NCI-H1436 treated with DMSO at 0.1 percent for 48 hours (cell line): ENCODE measurements at regions not wholly inside any gene's neighbourhood (a gene's known extent, or its start where the extent isn't known, plus 50 kb on each side); places are given as distances from the start of the nearest gene placed in this dataset.
"Not testable (repeated sequence)": the region's sequence is repeated elsewhere in the genome, so short reads cannot be mapped to it uniquely, and the experiment has no call there.

ENCODE experiments used
- DNase-seq: peaks from one replicate; lab custom pipeline; 2025; lab: John Stamatoyannopoulos, UW

- DNase-seq = no peak
Observed at GRCh38 chr11:82047200-82047599, 686.5 kb downstream of the FAM181B start.

GRCh38 chr11:82046778-82047177 lies 686.9 kb downstream of the FAM181B start:
- DNase-seq = no peak

- no peak for DNase-seq
Observed at GRCh38 chr11:82045748-82046457, 687.8 kb downstream of the FAM181B start.

GRCh38 chr11:82043316-82043715 lies 690.3 kb downstream of the FAM181B start:
- DNase-seq = no peak

GRCh38 chr11:82041764-82042163 lies 691.9 kb downstream of the FAM181B start:
- DNase-seq = no peak

GRCh38 chr11:82038154-82038553 lies 695.5 kb downstream of the FAM181B start:
- DNase-seq = no peak

- no peak for DNase-seq
Observed at GRCh38 chr11:82034527-82034926, 699.1 kb downstream of the FAM181B start.

GRCh38 chr11:82027335-82027734 lies 706.3 kb downstream of the FAM181B start:
- not testable (repeated sequence) for DNase-seq

GRCh38 chr11:82024760-82025159 lies 708.9 kb downstream of the FAM181B start:
- DNase-seq = no peak

- no peak for DNase-seq
Observed at GRCh38 chr11:82012276-82012675, 721.4 kb downstream of the FAM181B start.

- DNase-seq = no peak
Observed at GRCh38 chr11:82009133-82009532, 724.5 kb downstream of the FAM181B start.

- DNase-seq = no peak
Observed at GRCh38 chr11:82007521-82007920, 726.1 kb downstream of the FAM181B start.

GRCh38 chr11:82004537-82005213 lies 729.0 kb downstream of the FAM181B start:
- no peak for DNase-seq

- DNase-seq = no peak
Observed at GRCh38 chr11:82003671-82004515, 729.8 kb downstream of the FAM181B start.

- DNase-seq = no peak
Observed at GRCh38 chr11:82003024-82003423, 730.6 kb downstream of the FAM181B start.

- no peak for DNase-seq
Observed at GRCh38 chr11:81995889-81996288, 737.8 kb downstream of the FAM181B start.

GRCh38 chr11:81993755-81994154 lies 739.9 kb downstream of the FAM181B start:
- no peak for DNase-seq

GRCh38 chr11:81990659-81991443 lies 742.8 kb downstream of the FAM181B start:
- DNase-seq = no peak

GRCh38 chr11:81989093-81989492 lies 744.6 kb downstream of the FAM181B start:
- no peak for DNase-seq

GRCh38 chr11:81987829-81988472 lies 745.7 kb downstream of the FAM181B start:
- DNase-seq = no peak

- no peak for DNase-seq
Observed at GRCh38 chr11:81986556-81987161, 747.0 kb downstream of the FAM181B start.
